ENCODE measurements at regions not wholly inside any gene's neighbourhood (a gene's known extent, or its start where the extent isn't known, plus 50 kb on each side); places are given as distances from the start of the nearest gene placed in this dataset.

DNA sequence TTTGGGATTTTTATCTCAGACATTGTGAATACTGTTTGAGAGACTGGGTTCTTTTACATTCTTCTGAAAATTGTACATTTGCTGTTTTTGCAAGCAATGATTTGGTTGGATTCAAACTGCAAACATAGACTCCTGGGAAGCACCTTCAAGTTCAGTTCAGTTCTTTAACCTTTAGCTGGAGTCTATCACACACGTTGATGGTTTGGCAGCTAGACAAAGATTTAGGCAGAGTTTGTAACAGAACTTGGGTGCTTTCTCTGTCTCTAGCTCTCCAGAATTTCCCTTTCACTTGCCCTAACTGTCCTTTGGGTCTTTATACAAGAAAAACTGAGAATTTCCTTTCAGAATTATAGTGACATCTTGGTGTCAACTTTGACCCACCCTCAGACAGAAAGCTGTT is 556.6 kb downstream of the DIAPH3 start:
- no peak overlapping the region for H3K27ac ChIP-seq (ENCODE audit: low read depth in 1 of 2, low read length in 2 of 2)
- intact Hi-C loops (cut with DNase I, micrococcal nuclease) = no loop called here
- TF ChIP-seq, protein P1, sequence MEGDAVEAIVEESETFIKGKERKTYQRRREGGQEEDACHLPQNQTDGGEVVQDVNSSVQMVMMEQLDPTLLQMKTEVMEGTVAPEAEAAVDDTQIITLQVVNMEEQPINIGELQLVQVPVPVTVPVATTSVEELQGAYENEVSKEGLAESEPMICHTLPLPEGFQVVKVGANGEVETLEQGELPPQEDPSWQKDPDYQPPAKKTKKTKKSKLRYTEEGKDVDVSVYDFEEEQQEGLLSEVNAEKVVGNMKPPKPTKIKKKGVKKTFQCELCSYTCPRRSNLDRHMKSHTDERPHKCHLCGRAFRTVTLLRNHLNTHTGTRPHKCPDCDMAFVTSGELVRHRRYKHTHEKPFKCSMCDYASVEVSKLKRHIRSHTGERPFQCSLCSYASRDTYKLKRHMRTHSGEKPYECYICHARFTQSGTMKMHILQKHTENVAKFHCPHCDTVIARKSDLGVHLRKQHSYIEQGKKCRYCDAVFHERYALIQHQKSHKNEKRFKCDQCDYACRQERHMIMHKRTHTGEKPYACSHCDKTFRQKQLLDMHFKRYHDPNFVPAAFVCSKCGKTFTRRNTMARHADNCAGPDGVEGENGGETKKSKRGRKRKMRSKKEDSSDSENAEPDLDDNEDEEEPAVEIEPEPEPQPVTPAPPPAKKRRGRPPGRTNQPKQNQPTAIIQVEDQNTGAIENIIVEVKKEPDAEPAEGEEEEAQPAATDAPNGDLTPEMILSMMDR (IDR thresholded peaks at IDR 0.05) = no peak
- ATAC-seq (ENCODE audit: poor library complexity) = no peak
- H3K4me3 ChIP-seq (ENCODE audit: low read length) = no peak overlapping the region
- H3K4me1 Mint-ChIP-seq (ENCODE audit: low read depth) = no peaks in the 10 kb centered on the region
- H3K27me3 ChIP-seq (ENCODE audit: control insufficient read depth in 1 of 2, insufficient read depth in 2 of 2, low read length in 2 of 2) = peaks cover 0 to 3% of the 10 kb centered on the region in 2 experiments
- no peaks in the 10 kb centered on the region for H3K36me3 ChIP-seq (ENCODE audit: insufficient read depth, low read length)
- no peak for DNase-seq
- no peak overlapping the region for H3K27ac Mint-ChIP-seq
- peaks cover 7% of the 10 kb centered on the region for H3K27me3 Mint-ChIP-seq
- H3K9me3 Mint-ChIP-seq = no peaks in the 10 kb centered on the region
- no peaks in the 10 kb centered on the region for H3K4me1 ChIP-seq (ENCODE audit: insufficient read depth, low read length)
- H3K4me3 Mint-ChIP-seq = no peak overlapping the region
- no peaks in the 10 kb centered on the region for H3K36me3 Mint-ChIP-seq (ENCODE audit: low read depth)
- ChIA-PET POLR2A (no interaction called here), CTCF (no interaction called here)
- no peaks in the 10 kb centered on the region for H3K9me3 ChIP-seq (ENCODE audit: control insufficient read depth in 1 of 2, insufficient read depth in 1 of 2, low read length in 2 of 2)

GRCh38 chr13:59607780-59608233 is 555.9 kb downstream of the DIAPH3 start:
- no peak overlapping the region for H3K4me3 Mint-ChIP-seq
- ChIA-PET POLR2A (no interaction called here), CTCF (no interaction called here)
- intact Hi-C loops (cut with DNase I, micrococcal nuclease) = no loop called here
- no peaks in the 10 kb centered on the region for H3K36me3 Mint-ChIP-seq (ENCODE audit: low read depth)
- H3K27me3 ChIP-seq (ENCODE audit: control insufficient read depth in 1 of 2, insufficient read depth in 2 of 2, low read length in 2 of 2) = peaks cover 0 to 3% of the 10 kb centered on the region in 2 experiments
- no peak overlapping the region for H3K27ac Mint-ChIP-seq
- ATAC-seq (ENCODE audit: poor library complexity) (no peak), DNase-seq (no peak)
- H3K27ac ChIP-seq (ENCODE audit: low read depth in 1 of 2, low read length in 2 of 2) = no peak overlapping the region
- H3K9me3 Mint-ChIP-seq = no peaks in the 10 kb centered on the region
- no peaks in the 10 kb centered on the region for H3K9me3 ChIP-seq (ENCODE audit: control insufficient read depth in 1 of 2, insufficient read depth in 1 of 2, low read length in 2 of 2)
- H3K4me1 ChIP-seq (ENCODE audit: insufficient read depth, low read length) = no peaks in the 10 kb centered on the region
- TF ChIP-seq, protein P1 (IDR thresholded peaks at IDR 0.05) = no peak
- H3K27me3 Mint-ChIP-seq = peaks cover 1% of the 10 kb centered on the region
- no peak overlapping the region for H3K4me3 ChIP-seq (ENCODE audit: low read length)
- no peaks in the 10 kb centered on the region for H3K36me3 ChIP-seq (ENCODE audit: insufficient read depth, low read length)
- no peaks in the 10 kb centered on the region for H3K4me1 Mint-ChIP-seq (ENCODE audit: low read depth)

DNA sequence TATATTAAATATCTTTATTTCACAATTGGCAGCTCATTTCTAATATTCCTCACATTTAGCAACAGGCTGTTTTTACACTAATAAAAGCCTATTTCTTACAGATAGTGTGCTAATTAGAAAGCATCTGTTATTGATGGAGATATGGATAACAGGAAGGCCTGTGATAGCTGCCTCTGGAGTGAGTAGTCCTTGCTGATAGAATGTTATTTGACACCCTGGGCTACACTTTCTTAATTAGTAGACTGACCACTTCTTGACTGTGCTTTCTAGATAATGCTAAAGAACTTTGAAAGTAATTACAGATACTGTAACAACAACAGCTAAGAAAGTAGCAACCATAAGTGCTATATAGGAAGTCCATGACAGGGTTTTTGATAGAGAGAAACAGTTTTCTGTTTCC is 554.3 kb downstream of the DIAPH3 start:
- ChIA-PET CTCF (no interaction called here), POLR2A (no interaction called here)
- no peak overlapping the region for H3K4me3 ChIP-seq (ENCODE audit: low read length)
- no peaks in the 10 kb centered on the region for H3K27me3 Mint-ChIP-seq
- ATAC-seq (ENCODE audit: poor library complexity) (no peak), DNase-seq (no peak)
- no peaks in the 10 kb centered on the region for H3K9me3 Mint-ChIP-seq
- no peaks in the 10 kb centered on the region for H3K36me3 Mint-ChIP-seq (ENCODE audit: low read depth)
- H3K27ac Mint-ChIP-seq = no peak overlapping the region
- H3K36me3 ChIP-seq (ENCODE audit: insufficient read depth, low read length) = no peaks in the 10 kb centered on the region
- no peaks in the 10 kb centered on the region for H3K4me1 Mint-ChIP-seq (ENCODE audit: low read depth)
- TF ChIP-seq, protein P1 (IDR thresholded peaks at IDR 0.05) = no peak
- H3K27me3 ChIP-seq (ENCODE audit: control insufficient read depth in 1 of 2, insufficient read depth in 2 of 2, low read length in 2 of 2) = no peaks in the 10 kb centered on the region
- H3K4me1 ChIP-seq (ENCODE audit: insufficient read depth, low read length) = no peaks in the 10 kb centered on the region
- intact Hi-C loops (cut with DNase I, micrococcal nuclease) = no loop called here
- H3K27ac ChIP-seq (ENCODE audit: low read depth in 1 of 2, low read length in 2 of 2) = no peak overlapping the region
- H3K4me3 Mint-ChIP-seq = no peak overlapping the region
- H3K9me3 ChIP-seq (ENCODE audit: control insufficient read depth in 1 of 2, insufficient read depth in 1 of 2, low read length in 2 of 2) = no peaks in the 10 kb centered on the region

Measured in CD4-positive, alpha-beta T cell (primary cell).